Mesenchymal stem cell (in vitro differentiated cells and primary cell): ENCODE measurements at regions not wholly inside any gene's neighbourhood (a gene's known extent, or its start where the extent isn't known, plus 50 kb on each side); places are given as distances from the start of the nearest gene placed in this dataset.

Experiments used
- DNase-seq: peaks from one replicate; pipeline ENCODE4 v3.0.0-alpha.2; 2013
- H2AFZ ChIP-seq: one replicate; pipeline ENCODE4 v1.6.1; 2013; ENCODE audit warnings: low read depth, mild to moderate bottlenecking, control low read depth, inconsistent platforms, low read length, moderate library complexity
- H2AK5ac ChIP-seq: 2 replicates; pipeline ENCODE4 v1.6.1; 2013; ENCODE audit warnings: low read length, moderate library complexity, mild to moderate bottlenecking, inconsistent platforms; ENCODE audit not compliant: severe bottlenecking
- H2BK120ac ChIP-seq: one replicate; pipeline ENCODE4 v1.6.1; 2013; ENCODE audit warnings: low read depth, mild to moderate bottlenecking, inconsistent platforms, low read length, moderate library complexity
- H2BK12ac ChIP-seq, 2 experiments: one replicate each; pipeline ENCODE4 v1.6.1; 2013; ENCODE audit warnings: inconsistent platforms in 2 of 2, low read length in 2 of 2, mild to moderate bottlenecking in 2 of 2, moderate library complexity in 2 of 2, control low read depth in 1 of 2
- H2BK15ac ChIP-seq: one replicate; pipeline ENCODE4 v1.6.1; 2013; ENCODE audit warnings: mild to moderate bottlenecking, low read depth, inconsistent platforms; ENCODE audit not compliant: poor library complexity, severe bottlenecking
- H2BK5ac ChIP-seq: 2 replicates; pipeline ENCODE4 v1.6.1; 2013; ENCODE audit warnings: low read depth, mild to moderate bottlenecking, low read length, control low read depth, inconsistent platforms; ENCODE audit not compliant: poor library complexity, severe bottlenecking
- H3K14ac ChIP-seq, 2 experiments: one replicate each; pipeline ENCODE4 v1.6.1; 2013; ENCODE audit warnings: inconsistent platforms in 2 of 2, low read length in 2 of 2, control low read depth in 1 of 2, mild to moderate bottlenecking in 1 of 2, moderate library complexity in 1 of 2
- H3K18ac ChIP-seq, 2 experiments: one replicate each; pipeline ENCODE4 v1.6.1; 2013; ENCODE audit warnings: inconsistent platforms in 2 of 2, low read length in 2 of 2, control low read depth in 1 of 2, low read depth in 1 of 2, mild to moderate bottlenecking in 1 of 2
- H3K23ac ChIP-seq, 2 experiments: one replicate each; pipeline ENCODE4 v1.6.1; 2013; ENCODE audit warnings: inconsistent platforms in 2 of 2, low read length in 2 of 2, mild to moderate bottlenecking in 2 of 2, moderate library complexity in 2 of 2, control low read depth in 1 of 2
- H3K27ac ChIP-seq: 2 replicates; pipeline ENCODE4 v1.5.1; 2013; ENCODE audit warnings: mild to moderate bottlenecking, moderate library complexity, low read length, control low read depth, inconsistent platforms; ENCODE audit not compliant: poor library complexity, severe bottlenecking
- H3K27me3 ChIP-seq, 2 experiments: 2 replicates each; pipeline versions ENCODE4 v1.6.1 to v1.7.0; 2013; ENCODE audit warnings: low read length in 2 of 2, mild to moderate bottlenecking in 2 of 2, moderate library complexity in 2 of 2, control low read depth in 1 of 2, inconsistent platforms in 1 of 2; ENCODE audit not compliant: control insufficient read depth in 1 of 2, insufficient read depth in 1 of 2
- H3K36me3 ChIP-seq, 2 experiments: 2 replicates each; pipeline versions ENCODE4 v1.6.1 to v1.7.0; 2013; ENCODE audit warnings: low read length in 2 of 2, control low read depth in 1 of 2, inconsistent platforms in 1 of 2, low read depth in 1 of 2, mild to moderate bottlenecking in 1 of 2; ENCODE audit not compliant: insufficient read depth in 2 of 2, control insufficient read depth in 1 of 2
- H3K4ac ChIP-seq, 2 experiments: one replicate each; pipeline ENCODE4 v1.6.1; 2013; ENCODE audit warnings: inconsistent platforms in 2 of 2, low read length in 2 of 2, mild to moderate bottlenecking in 2 of 2, moderate library complexity in 2 of 2, control low read depth in 1 of 2, low read depth in 1 of 2
- H3K4me1 ChIP-seq: 2 replicates; pipeline ENCODE4 v1.6.1; 2013; ENCODE audit warnings: low read depth, low read length, control low read depth; ENCODE audit not compliant: control insufficient read depth, insufficient read depth
- H3K4me2 ChIP-seq: 2 replicates; pipeline ENCODE4 v1.6.1; 2013; ENCODE audit warnings: low read length, mild to moderate bottlenecking, inconsistent platforms; ENCODE audit not compliant: poor library complexity, severe bottlenecking
- H3K4me3 ChIP-seq, 2 experiments: 2 replicates each; pipeline versions ENCODE4 v1.5.1 to v1.7.0; 2013; ENCODE audit warnings: low read length in 2 of 2, mild to moderate bottlenecking in 2 of 2, control low read depth in 1 of 2, low read depth in 1 of 2; ENCODE audit not compliant: insufficient read depth in 1 of 2
- H3K79me1 ChIP-seq: replicated peaks from 2 replicates; pipeline ENCODE4 v1.6.1; 2013; ENCODE audit warnings: mild to moderate bottlenecking, control low read depth, low read length, inconsistent platforms; ENCODE audit not compliant: poor library complexity, severe bottlenecking
- H3K9ac ChIP-seq: 2 replicates; pipeline ENCODE4 v1.7.0; 2013; ENCODE audit warnings: mild to moderate bottlenecking, low read length, moderate library complexity
- H3K9me3 ChIP-seq: 2 replicates; pipeline ENCODE4 v1.7.0; 2013; ENCODE audit warnings: mild to moderate bottlenecking, low read length; ENCODE audit not compliant: control insufficient read depth
- H4K8ac ChIP-seq: one replicate; pipeline ENCODE4 v1.6.1; 2013; ENCODE audit warnings: inconsistent platforms, mild to moderate bottlenecking, low read length, moderate library complexity
- H4K91ac ChIP-seq: one replicate; pipeline ENCODE4 v1.6.1; 2013; ENCODE audit warnings: mild to moderate bottlenecking, low read length, inconsistent platforms
- WGBS: methylation state at CpG from one replicate; pipeline ENCODE4 v1.1.7; 2013; ENCODE audit warnings: mixed read lengths; 5-methylcytosine and 5-hydroxymethylcytosine counted together

DNA sequence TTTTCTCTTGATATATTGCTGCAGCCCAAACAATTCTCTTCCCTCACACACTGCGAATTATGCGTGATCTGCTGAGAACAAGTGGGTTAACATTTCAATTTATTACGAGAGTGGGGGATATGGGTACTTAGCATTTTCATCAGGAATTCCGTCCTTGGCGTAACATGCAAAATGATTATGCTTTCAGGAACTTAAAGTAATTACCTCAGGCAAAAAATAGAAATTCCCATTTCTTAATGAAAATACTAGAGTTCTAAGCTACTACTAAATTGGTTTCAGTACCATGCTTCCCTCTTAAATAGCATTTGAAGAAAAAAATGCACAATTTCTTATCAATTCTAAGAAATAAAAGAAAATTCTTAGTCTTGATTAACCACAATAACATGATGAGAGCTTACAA lies 213.5 kb downstream of the GPAM start:
- Histone ChIP-seq H2BK5ac (no peak overlapping the region), H3K4me3 (no peak overlapping the region), H3K27me3 (peaks cover 0 to 16% of the 10 kb centered on the region in 2 experiments), H3K14ac (no peak overlapping the region), H2BK120ac (no peak overlapping the region), H3K18ac (no peak overlapping the region), H4K8ac (no peak overlapping the region), H3K9ac (no peak overlapping the region), H3K9me3 (peaks cover 14% of the 10 kb centered on the region), H3K4ac (no peak overlapping the region), H3K27ac (no peak overlapping the region), H4K91ac (no peak overlapping the region), H2BK15ac (no peak overlapping the region), H3K4me1 (no peaks in the 10 kb centered on the region), H3K79me1 (no peaks in the 10 kb centered on the region), H2AFZ (no peak overlapping the region), H2BK12ac (no peak overlapping the region), H3K36me3 (no peaks in the 10 kb centered on the region), H3K4me2 (no peak overlapping the region), H2AK5ac (no peak overlapping the region), H3K23ac (no peak overlapping the region)
- no peak for DNase-seq
- WGBS = 93% methylated on average over 3 of the region's 5 CpGs

- H2BK12ac ChIP-seq = no peak overlapping the region
- no peaks in the 10 kb centered on the region for H3K79me1 ChIP-seq
- H3K23ac ChIP-seq = no peak overlapping the region
- H3K27ac ChIP-seq = no peak overlapping the region
- no peak overlapping the region for H2AK5ac ChIP-seq
- WGBS = 48% methylated on average over 4 of the region's 5 CpGs
- H3K9me3 ChIP-seq = peaks cover 2% of the 10 kb centered on the region
- H3K4me1 ChIP-seq = no peaks in the 10 kb centered on the region
- H4K8ac ChIP-seq = no peak overlapping the region
- no peak overlapping the region for H3K9ac ChIP-seq
- DNase-seq = no peak
- H3K4me3 ChIP-seq = no peak overlapping the region
- no peak overlapping the region for H4K91ac ChIP-seq
- H2BK120ac ChIP-seq = no peak overlapping the region
- H3K4ac ChIP-seq = no peak overlapping the region
- no peaks in the 10 kb centered on the region for H3K36me3 ChIP-seq
- H2BK5ac ChIP-seq = no peak overlapping the region
- no peak overlapping the region for H2AFZ ChIP-seq
- H3K18ac ChIP-seq = no peak overlapping the region
- H3K14ac ChIP-seq = no peak overlapping the region
- H2BK15ac ChIP-seq = no peak overlapping the region
- no peak overlapping the region for H3K4me2 ChIP-seq
- peaks cover 0 to 14% of the 10 kb centered on the region in 2 experiments for H3K27me3 ChIP-seq
Observed at GRCh38 chr10:111972109-111972508, 211.5 kb downstream of the GPAM start.

GRCh38 chr10:111973306-111973705 lies 210.3 kb downstream of the GPAM start:
- WGBS = 100% methylated on average over 1 of the region's 2 CpGs
- Histone ChIP-seq H4K8ac (no peak overlapping the region), H2BK15ac (no peak overlapping the region), H3K18ac (no peak overlapping the region), H2BK12ac (no peak overlapping the region), H3K23ac (no peak overlapping the region), H3K9me3 (no peaks in the 10 kb centered on the region), H3K14ac (no peak overlapping the region), H3K36me3 (no peaks in the 10 kb centered on the region), H2BK5ac (no peak overlapping the region), H4K91ac (no peak overlapping the region), H3K27me3 (peaks cover 0 to 24% of the 10 kb centered on the region in 2 experiments), H2BK120ac (no peak overlapping the region), H3K4me2 (no peak overlapping the region), H2AFZ (no peak overlapping the region), H2AK5ac (no peak overlapping the region), H3K4me3 (no peak overlapping the region), H3K27ac (no peak overlapping the region), H3K9ac (no peak overlapping the region), H3K4ac (no peak overlapping the region), H3K79me1 (no peaks in the 10 kb centered on the region), H3K4me1 (no peaks in the 10 kb centered on the region)
- DNase-seq = no peak

GRCh38 chr10:111973826-111974225 lies 209.7 kb downstream of the GPAM start:
- Histone ChIP-seq H2BK120ac (no peak overlapping the region), H3K14ac (no peak overlapping the region), H3K23ac (no peak overlapping the region), H3K9ac (no peak overlapping the region), H2AFZ (no peak overlapping the region), H3K27ac (no peak overlapping the region), H3K9me3 (no peaks in the 10 kb centered on the region), H3K4ac (no peak overlapping the region), H3K4me3 (no peak overlapping the region), H3K36me3 (no peaks in the 10 kb centered on the region), H2BK15ac (no peak overlapping the region), H4K8ac (no peak overlapping the region), H3K79me1 (no peaks in the 10 kb centered on the region), H3K4me1 (no peaks in the 10 kb centered on the region), H3K18ac (no peak overlapping the region), H3K4me2 (no peak overlapping the region), H2AK5ac (no peak overlapping the region), H3K27me3 (peaks cover 0 to 30% of the 10 kb centered on the region in 2 experiments), H2BK12ac (no peak overlapping the region), H2BK5ac (no peak overlapping the region), H4K91ac (no peak overlapping the region)
- no peak for DNase-seq
- no CpG with 5 or more reads among the region's 1 CpG for whole genome bisulfite sequencing
